Gastroesophageal sphincter (tissue), 4 donors: ENCODE measurements at regions not wholly inside any gene's neighbourhood (a gene's known extent, or its start where the extent isn't known, plus 50 kb on each side); places are given as distances from the start of the nearest gene placed in this dataset.

Source experiments
- ATAC-seq: fragments of 150-250 bp; one replicate; pipeline ENCODE4 v1.9.1; 2016; ENCODE audit warnings: mild to moderate bottlenecking, moderate library complexity
- H3K27ac ChIP-seq, 4 donors: fragments of 200-600 bp; sonication (generic) in 3 of 4; 1 replicate in 3 of 4; 2 replicates in 1 of 4; pipeline ENCODE4 v1.5.1; 2016 to 2019
- H3K27me3 ChIP-seq: fragments of 200-600 bp; sonication (generic); one replicate; pipeline ENCODE4 v1.5.1; 2019
- H3K36me3 ChIP-seq, 2 donors: fragments of 200-600 bp; sonication (generic); one replicate each; pipeline ENCODE4 v1.5.1; 2019; ENCODE audit warnings: control low read depth in 1 of 2
- H3K4me1 ChIP-seq, 3 donors: fragments of 200-600 bp; sonication (generic); 1 replicate in 2 of 3; 2 replicates in 1 of 3; pipeline ENCODE4 v1.5.1; 2016 to 2019; ENCODE audit warnings: control low read depth in 2 of 3
- H3K4me3 ChIP-seq, 2 donors: fragments of 200-600 bp; sonication (generic); one replicate each; pipeline ENCODE4 v1.5.1; 2019; ENCODE audit warnings: mild to moderate bottlenecking in 1 of 2, moderate library complexity in 1 of 2
- H3K9me3 ChIP-seq, 3 donors: fragments of 200-600 bp; sonication (generic); one replicate each; pipeline ENCODE4 v1.5.1; 2017 to 2019; ENCODE audit warnings: control low read depth in 2 of 3
- CTCF ChIP-seq, 4 experiments: fragments of 200-600 bp in 2 of 4; fragments of 450-650 bp in 2 of 4; sonication (generic) in 1 of 4; IDR thresholded peaks; one replicate each; pipeline ENCODE4 v1.5.1; 2017 to 2019; ENCODE audit warnings: antibody characterized with exemption in 4 of 4, mild to moderate bottlenecking in 2 of 4, moderate library complexity in 2 of 4
- EP300 ChIP-seq: sonication (generic); formaldehyde crosslinking; IDR thresholded peaks from one replicate; pipeline ENCODE4 v1.6.1; 2017; ENCODE audit warnings: antibody characterized with exemption, mild to moderate bottlenecking
- POLR2A ChIP-seq, 2 donors: fragments of 450-650 bp; IDR thresholded peaks; one replicate each; pipeline ENCODE4 v1.6.1; 2017; ENCODE audit warnings: antibody characterized with exemption in 2 of 2, mild to moderate bottlenecking in 2 of 2, moderate library complexity in 1 of 2
- POLR2AphosphoS5 ChIP-seq: sonication (generic); formaldehyde crosslinking; IDR thresholded peaks from one replicate; pipeline ENCODE4 v1.6.1; 2017; ENCODE audit warnings: antibody characterized with exemption
- WGBS, 2 donors: methylation state at CpG; one replicate each; pipeline ENCODE4 v1.1.5; 2018; ENCODE audit warnings: low coverage in 1 of 2; 5-methylcytosine and 5-hydroxymethylcytosine counted together

DNA sequence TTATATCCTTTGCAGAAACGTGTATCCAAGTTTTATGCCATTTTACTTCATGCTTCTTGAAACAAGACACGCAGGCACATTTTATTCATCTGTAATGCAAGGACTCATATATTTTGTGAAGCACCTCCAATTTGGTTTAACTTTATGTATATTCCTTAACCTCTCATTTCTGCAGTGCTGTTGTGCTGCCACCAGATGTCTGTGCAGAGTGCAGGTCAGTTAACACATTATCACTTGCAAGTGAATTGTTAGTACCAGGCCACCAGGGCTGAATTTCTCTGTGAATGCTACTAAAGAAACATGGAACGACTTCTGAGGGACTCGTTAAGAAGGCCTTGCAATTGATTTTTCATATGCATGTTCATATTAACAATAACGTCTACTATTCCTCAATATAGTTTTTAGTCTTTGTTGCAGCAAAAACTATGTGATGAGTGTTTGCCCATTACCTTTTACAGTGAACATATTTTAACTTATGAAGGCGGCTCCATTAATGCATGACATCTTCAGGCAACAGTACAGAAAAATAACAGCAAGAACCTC is 770.3 kb downstream of the NLGN4X start:
- no peaks in the 10 kb centered on the region for H3K36me3 ChIP-seq
- no peak overlapping the region for H3K27ac ChIP-seq
- H3K9me3 ChIP-seq, result no peaks in the 10 kb centered on the region
- H3K4me3 ChIP-seq, result no peak overlapping the region
- no peaks in the 10 kb centered on the region for H3K4me1 ChIP-seq
- TF ChIP-seq CTCF (IDR thresholded peaks at IDR 0.05) (peak in 1 of 4 experiments; percentile 6), POLR2AphosphoS5 (no peak)
- H3K27me3 ChIP-seq, result no peaks in the 10 kb centered on the region
- WGBS, 2 donors, result 69 to 78% methylated on average over 5 of the region's 6 CpGs
- no peak for ATAC-seq

DNA sequence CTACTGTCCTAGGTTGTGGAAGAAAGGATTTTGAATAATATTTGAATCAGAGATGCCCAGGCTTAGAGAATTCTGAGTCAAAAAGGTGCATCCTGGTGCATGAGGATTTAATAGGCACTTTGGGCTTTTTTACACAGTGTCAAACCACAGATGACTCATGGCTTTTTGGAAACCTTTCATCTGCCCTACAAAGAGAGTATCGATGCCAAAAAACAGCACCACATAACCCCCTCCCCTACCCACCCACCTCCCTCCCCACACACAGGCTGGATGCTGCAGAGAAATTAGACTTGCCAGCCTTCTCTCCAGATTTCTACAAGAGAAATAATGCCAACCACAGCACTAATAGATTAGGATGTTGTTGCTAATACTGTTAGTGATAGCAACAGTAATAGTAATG is 779.3 kb downstream of the NLGN4X start:
- Histone ChIP-seq H3K4me3 (no peak overlapping the region), H3K36me3 (no peaks in the 10 kb centered on the region), H3K27ac (no peak overlapping the region), H3K4me1 (no peaks in the 10 kb centered on the region), H3K27me3 (no peaks in the 10 kb centered on the region), H3K9me3 (no peaks in the 10 kb centered on the region)
- no peak for ATAC-seq
- 67 to 90% methylated on average over 1 of the region's 1 CpG for WGBS, 2 donors
- TF ChIP-seq CTCF (IDR thresholded peaks at IDR 0.05), result no peak
- TF ChIP-seq EP300, result no peak
- TF ChIP-seq POLR2A (IDR thresholded peaks at IDR 0.05), result no peak
- TF ChIP-seq POLR2AphosphoS5, result no peak

DNA sequence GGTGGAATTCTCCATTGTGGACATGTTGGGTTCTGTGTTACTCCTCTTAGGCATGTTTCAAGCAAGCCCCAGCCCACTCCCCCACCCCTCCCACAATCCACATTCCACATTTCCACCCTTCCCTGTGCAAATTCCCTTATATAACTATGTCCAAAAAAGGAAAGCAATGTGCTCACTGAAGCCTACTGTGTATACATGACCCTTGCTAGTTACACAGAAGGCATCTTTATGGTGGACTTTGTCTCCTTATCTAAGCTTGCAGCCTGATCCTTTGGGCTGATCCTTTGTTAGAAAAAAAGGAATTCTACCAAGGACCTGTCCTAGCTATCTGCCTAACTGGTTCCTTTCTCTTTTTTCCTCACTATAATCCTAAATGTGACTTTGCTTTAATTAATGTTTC is 796.8 kb downstream of the NLGN4X start:
- Histone ChIP-seq H3K4me1 (no peaks in the 10 kb centered on the region), H3K27ac (no peak overlapping the region), H3K9me3 (no peaks in the 10 kb centered on the region), H3K4me3 (no peak overlapping the region), H3K36me3 (no peaks in the 10 kb centered on the region), H3K27me3 (no peaks in the 10 kb centered on the region)
- TF ChIP-seq CTCF (IDR thresholded peaks at IDR 0.05) (no peak), POLR2A (IDR thresholded peaks at IDR 0.05) (no peak), POLR2AphosphoS5 (no peak), EP300 (no peak)
- no peak for ATAC-seq

DNA sequence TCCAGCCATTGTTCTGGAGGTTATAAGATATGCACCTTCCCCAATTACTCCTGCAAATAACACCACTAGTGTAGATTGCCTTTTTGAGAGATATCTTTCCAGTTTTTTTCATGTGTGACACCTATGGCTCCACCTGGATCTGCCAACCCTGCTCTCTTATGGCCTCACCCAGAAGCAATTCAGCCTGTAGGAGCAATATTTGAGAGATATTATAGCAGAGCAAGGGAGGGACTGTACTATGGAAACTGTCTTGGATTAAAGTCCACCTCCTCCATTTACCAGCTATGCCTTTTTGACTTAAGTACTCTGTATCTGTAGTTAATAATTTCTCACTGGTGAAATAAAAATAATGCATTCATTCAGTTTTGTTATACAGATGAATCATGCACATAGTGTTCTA is 803.5 kb downstream of the NLGN4X start:
- ATAC-seq, result no peak
- Histone ChIP-seq H3K4me1 (no peaks in the 10 kb centered on the region), H3K27ac (no peak overlapping the region), H3K9me3 (no peaks in the 10 kb centered on the region), H3K4me3 (no peak overlapping the region), H3K36me3 (no peaks in the 10 kb centered on the region), H3K27me3 (no peaks in the 10 kb centered on the region)
- TF ChIP-seq CTCF (IDR thresholded peaks at IDR 0.05) (no peak), POLR2AphosphoS5 (no peak), EP300 (no peak), POLR2A (IDR thresholded peaks at IDR 0.05) (no peak)

DNA sequence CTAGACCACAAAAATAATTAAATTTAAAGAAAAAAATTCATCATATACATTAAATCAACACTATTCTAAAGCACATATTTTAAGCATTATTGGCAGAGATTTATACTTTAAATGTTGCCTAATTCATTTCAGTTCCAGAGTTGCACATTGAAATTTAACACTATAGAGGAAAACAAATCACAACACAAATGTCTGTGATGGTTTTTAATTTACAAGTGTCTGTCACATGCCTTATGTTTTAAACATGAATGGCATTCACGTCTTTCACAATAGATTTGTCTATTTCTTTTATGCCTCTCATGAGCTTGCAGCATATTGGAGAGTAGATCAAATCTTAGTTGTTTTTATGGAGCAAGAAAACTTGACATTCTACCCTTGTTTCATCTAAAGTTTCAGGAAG is 811.3 kb downstream of the NLGN4X start:
- Histone ChIP-seq H3K4me1 (no peaks in the 10 kb centered on the region), H3K9me3 (no peaks in the 10 kb centered on the region), H3K36me3 (no peaks in the 10 kb centered on the region), H3K27ac (no peak overlapping the region), H3K27me3 (no peaks in the 10 kb centered on the region), H3K4me3 (no peak overlapping the region)
- TF ChIP-seq POLR2A (IDR thresholded peaks at IDR 0.05) (no peak), POLR2AphosphoS5 (no peak), EP300 (no peak), CTCF (IDR thresholded peaks at IDR 0.05) (no peak)
- ATAC-seq, result no peak
- WGBS, 2 donors, result 23 to 89% methylated on average over 1 of the region's 1 CpG
